Nephron (organoid): ENCODE measurements at regions not wholly inside any gene's neighbourhood (a gene's known extent, or its start where the extent isn't known, plus 50 kb on each side); places are given as distances from the start of the nearest gene placed in this dataset.

Experiments
- H3K27ac Mint-ChIP-seq, 3 experiments: 2 replicates each; pipeline ENCODE4 v1.8.0; 2020; ENCODE audit warnings: mixed read lengths in 3 of 3, mild to moderate bottlenecking in 2 of 3, moderate library complexity in 1 of 3
- H3K27me3 Mint-ChIP-seq: 2 replicates; pipeline ENCODE4 v1.8.0; 2021; ENCODE audit warnings: low read depth, mild to moderate bottlenecking, moderate library complexity, mixed read lengths
- H3K36me3 Mint-ChIP-seq: 2 replicates; pipeline ENCODE4 v1.8.0; 2020; ENCODE audit warnings: low read depth, mixed read lengths
- H3K4me1 Mint-ChIP-seq: 2 replicates; pipeline ENCODE4 v1.8.0; 2020; ENCODE audit warnings: mixed read lengths
- H3K4me3 Mint-ChIP-seq, 3 experiments: 2 replicates each; pipeline ENCODE4 v1.8.0; 2020; ENCODE audit warnings: mild to moderate bottlenecking in 3 of 3, mixed read lengths in 3 of 3, moderate library complexity in 2 of 3
- H3K9me3 Mint-ChIP-seq: 2 replicates; pipeline ENCODE4 v1.8.0; 2020; ENCODE audit warnings: mixed read lengths
- TF ChIP-seq, protein P1 (sequence below), 3 experiments: fragments of 200-600 bp; sonication (generic); IDR thresholded peaks; one replicate each; pipeline ENCODE4 v1.5.0; 2021; ENCODE audit warnings: antibody characterized with exemption in 3 of 3; ENCODE audit not compliant: unreplicated experiment in 3 of 3

DNA sequence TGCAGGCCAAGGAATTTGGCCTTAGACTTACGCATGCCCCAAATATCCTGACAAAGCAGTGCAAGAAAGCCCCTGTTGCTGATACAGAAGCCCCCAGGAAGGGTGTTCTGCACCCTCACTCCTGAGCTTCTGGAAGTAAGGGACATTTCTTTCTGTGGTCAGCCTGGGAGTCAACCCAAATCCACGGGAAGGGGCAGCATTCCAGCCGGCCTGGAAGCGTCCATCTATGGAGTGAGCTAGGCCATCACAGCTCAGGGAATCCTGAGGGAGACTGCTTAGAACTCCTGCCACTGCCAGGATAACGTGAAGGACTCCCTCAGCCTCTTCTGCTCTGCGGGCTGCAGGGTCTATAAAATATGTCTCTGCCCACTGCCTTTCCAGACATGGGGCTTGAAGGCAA lies 173.9 kb downstream of the ANAPC1 start:
- H3K4me3 Mint-ChIP-seq: no peak overlapping the region
- H3K9me3 Mint-ChIP-seq: peaks cover 6% of the 10 kb centered on the region
- peaks cover 33% of the 10 kb centered on the region for H3K4me1 Mint-ChIP-seq
- H3K27me3 Mint-ChIP-seq: peaks cover 15% of the 10 kb centered on the region
- no peaks in the 10 kb centered on the region for H3K36me3 Mint-ChIP-seq
- H3K27ac Mint-ChIP-seq: peak overlapping the region; percentile 3 to 25 (median 19)
- TF ChIP-seq, protein P1, sequence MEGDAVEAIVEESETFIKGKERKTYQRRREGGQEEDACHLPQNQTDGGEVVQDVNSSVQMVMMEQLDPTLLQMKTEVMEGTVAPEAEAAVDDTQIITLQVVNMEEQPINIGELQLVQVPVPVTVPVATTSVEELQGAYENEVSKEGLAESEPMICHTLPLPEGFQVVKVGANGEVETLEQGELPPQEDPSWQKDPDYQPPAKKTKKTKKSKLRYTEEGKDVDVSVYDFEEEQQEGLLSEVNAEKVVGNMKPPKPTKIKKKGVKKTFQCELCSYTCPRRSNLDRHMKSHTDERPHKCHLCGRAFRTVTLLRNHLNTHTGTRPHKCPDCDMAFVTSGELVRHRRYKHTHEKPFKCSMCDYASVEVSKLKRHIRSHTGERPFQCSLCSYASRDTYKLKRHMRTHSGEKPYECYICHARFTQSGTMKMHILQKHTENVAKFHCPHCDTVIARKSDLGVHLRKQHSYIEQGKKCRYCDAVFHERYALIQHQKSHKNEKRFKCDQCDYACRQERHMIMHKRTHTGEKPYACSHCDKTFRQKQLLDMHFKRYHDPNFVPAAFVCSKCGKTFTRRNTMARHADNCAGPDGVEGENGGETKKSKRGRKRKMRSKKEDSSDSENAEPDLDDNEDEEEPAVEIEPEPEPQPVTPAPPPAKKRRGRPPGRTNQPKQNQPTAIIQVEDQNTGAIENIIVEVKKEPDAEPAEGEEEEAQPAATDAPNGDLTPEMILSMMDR (IDR thresholded peaks at IDR 0.05; ENCODE audit: unreplicated experiment in 3 of 3): no peak

DNA sequence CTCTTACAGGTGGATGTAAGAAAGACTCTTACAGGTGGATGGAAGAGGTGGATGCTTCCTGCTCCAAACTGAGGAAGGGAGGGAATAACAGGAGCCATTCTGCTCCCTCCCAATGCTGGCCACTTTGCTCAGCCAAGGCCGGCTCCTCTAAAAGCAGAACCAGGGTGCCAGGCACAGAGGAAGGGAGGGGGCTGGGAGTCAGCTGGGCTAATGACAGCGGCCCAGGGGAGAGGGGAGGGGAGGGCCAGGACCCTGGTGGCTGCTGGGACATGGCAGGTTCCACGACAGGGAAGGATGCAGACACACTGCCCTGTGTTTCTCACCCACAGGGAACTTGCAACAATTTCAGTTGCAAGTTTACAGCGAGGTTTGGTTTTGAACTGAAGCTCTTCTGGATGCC lies 173.4 kb downstream of the ANAPC1 start:
- H3K27ac Mint-ChIP-seq: peak overlapping the region in 2 of 3 experiments; percentile 3 to 25
- H3K36me3 Mint-ChIP-seq: no peaks in the 10 kb centered on the region
- no peak overlapping the region for H3K4me3 Mint-ChIP-seq
- H3K4me1 Mint-ChIP-seq: peaks cover 27% of the 10 kb centered on the region
- TF ChIP-seq, protein P1 (IDR thresholded peaks at IDR 0.05; ENCODE audit: unreplicated experiment in 3 of 3): no peak
- peaks cover 15% of the 10 kb centered on the region for H3K27me3 Mint-ChIP-seq
- peaks cover 6% of the 10 kb centered on the region for H3K9me3 Mint-ChIP-seq

DNA sequence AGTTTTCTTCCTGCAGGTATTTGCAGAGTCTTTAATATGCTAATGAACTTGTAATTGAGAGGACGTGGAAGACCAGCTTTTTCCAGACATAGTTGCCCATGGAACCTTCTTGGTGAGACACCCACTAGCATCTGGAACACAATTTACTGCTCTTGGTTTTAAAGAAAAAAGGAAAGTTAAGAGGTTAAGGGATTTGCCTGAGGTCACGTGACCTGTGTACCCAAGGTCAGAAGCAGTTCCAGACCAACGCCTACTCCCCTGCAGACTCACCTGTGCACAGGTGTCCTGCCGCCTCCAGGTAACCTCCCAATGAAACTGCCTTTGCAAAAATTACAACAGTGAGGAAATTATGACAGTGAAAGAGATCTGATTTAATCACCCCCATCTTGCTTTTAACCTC lies 172.7 kb downstream of the ANAPC1 start:
- H3K27ac Mint-ChIP-seq: no peak overlapping the region
- H3K9me3 Mint-ChIP-seq: peaks cover 6% of the 10 kb centered on the region
- TF ChIP-seq, protein P1 (IDR thresholded peaks at IDR 0.05; ENCODE audit: unreplicated experiment in 3 of 3): no peak
- peaks cover 21% of the 10 kb centered on the region for H3K4me1 Mint-ChIP-seq
- no peaks in the 10 kb centered on the region for H3K36me3 Mint-ChIP-seq
- peaks cover 15% of the 10 kb centered on the region for H3K27me3 Mint-ChIP-seq
- H3K4me3 Mint-ChIP-seq: no peak overlapping the region

DNA sequence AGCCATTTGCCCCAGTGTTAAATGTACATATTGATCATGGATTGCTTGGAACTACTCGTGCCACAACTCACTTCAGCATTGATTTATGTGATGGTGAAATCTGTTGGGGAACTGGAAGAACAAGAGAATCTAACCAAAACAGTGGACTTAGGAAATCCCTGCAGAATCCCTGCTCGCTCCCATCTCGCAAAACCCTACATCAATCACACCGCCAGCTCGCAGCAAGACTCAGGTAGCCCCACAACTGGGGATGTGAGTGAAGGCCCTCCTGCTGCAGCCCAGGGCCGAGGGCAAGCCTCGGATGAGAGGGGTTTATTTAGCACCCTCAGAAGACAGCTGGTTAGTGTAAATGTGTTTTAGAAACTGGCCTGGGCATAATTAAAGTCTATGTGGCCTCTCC lies 171.6 kb downstream of the ANAPC1 start:
- Mint-ChIP-seq H3K27ac (no peak overlapping the region), H3K27me3 (peaks cover 19% of the 10 kb centered on the region), H3K36me3 (no peaks in the 10 kb centered on the region), H3K4me3 (no peak overlapping the region), H3K9me3 (peaks cover 6% of the 10 kb centered on the region), H3K4me1 (peaks cover 21% of the 10 kb centered on the region)
- TF ChIP-seq, protein P1 (IDR thresholded peaks at IDR 0.05; ENCODE audit: unreplicated experiment in 3 of 3): no peak

DNA sequence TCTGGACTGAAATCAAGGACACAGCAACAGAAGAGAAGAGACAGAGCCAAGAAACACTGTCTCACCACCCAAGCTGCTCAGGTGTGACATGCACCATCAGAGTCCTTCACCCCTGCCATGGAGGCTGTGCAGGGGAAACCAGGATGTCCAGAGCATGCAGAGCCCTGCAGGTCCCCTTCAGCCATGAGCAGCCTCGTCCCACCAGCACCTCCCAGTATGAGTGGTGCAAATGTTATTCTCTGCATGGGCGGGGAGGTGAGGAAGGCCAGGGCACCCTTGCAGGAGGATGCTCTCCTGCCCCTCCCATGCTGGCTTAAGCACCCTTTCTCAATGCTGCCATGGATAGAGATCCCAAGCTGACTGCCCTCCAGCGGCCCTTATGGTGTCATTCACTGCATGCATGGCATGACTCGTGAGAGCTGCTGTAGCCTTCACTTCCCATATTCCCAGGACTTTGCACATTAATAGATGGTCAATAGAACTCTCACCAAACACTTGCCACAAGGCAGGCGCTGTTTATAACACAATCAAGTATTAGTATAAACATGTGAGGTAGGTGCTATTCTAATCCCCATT lies 171.0 kb downstream of the ANAPC1 start:
- TF ChIP-seq, protein P1 (IDR thresholded peaks at IDR 0.05; ENCODE audit: unreplicated experiment in 3 of 3): no peak

More for the DNA sequence above, 171.0 kb downstream of the ANAPC1 start:
- Mint-ChIP-seq H3K27ac (no peak overlapping the region), H3K4me1 (peaks cover 21% of the 10 kb centered on the region), H3K27me3 (peaks cover 19% of the 10 kb centered on the region), H3K4me3 (no peak overlapping the region), H3K9me3 (peaks cover 6% of the 10 kb centered on the region), H3K36me3 (no peaks in the 10 kb centered on the region)
